ENCODE measurements at regions not wholly inside any gene's neighbourhood (a gene's known extent, or its start where the extent isn't known, plus 50 kb on each side); places are given as distances from the start of the nearest gene placed in this dataset.

GRCh38 chr13:62137629-62138405 is 722.2 kb upstream of the PCDH20 start:
- in situ Hi-C loops (cut with MboI; ENCODE audit: low sequenced_read_pairs) = no loop called here

More at GRCh38 chr13:62137629-62138405, 722.2 kb upstream of the PCDH20 start:
- H2AK9ac ChIP-seq (replicated peaks; ENCODE audit: low read depth, low read length, poor library complexity) = no peak overlapping the region
- no peak overlapping the region for H3K23ac ChIP-seq (ENCODE audit: low read depth, low read length)
- H3K14ac ChIP-seq (replicated peaks; ENCODE audit: low read depth, low read length) = no peak overlapping the region
- H2BK15ac ChIP-seq (ENCODE audit: low read depth, low read length) = no peak overlapping the region
- no peak overlapping the region for H3K4me2 ChIP-seq (ENCODE audit: low read depth, low read length)
- H2BK120ac ChIP-seq (ENCODE audit: low read depth, low read length) = no peak overlapping the region
- no peak overlapping the region for H3K56ac ChIP-seq (ENCODE audit: extremely low read depth, insufficient read depth, low read length)
- CTCF ChIA-PET = no interaction called here
- no peak overlapping the region for H3K4me3 ChIP-seq (ENCODE audit: insufficient read depth, low read depth, low read length)
- H4K5ac ChIP-seq (ENCODE audit: low read depth, low read length) = no peak overlapping the region
- POLR2A ChIA-PET (ENCODE audit: unreplicated experiment) = no interaction called here
- H2AK5ac ChIP-seq (ENCODE audit: low read depth, low read length) = no peak overlapping the region
- H3K4me1 ChIP-seq (ENCODE audit: control insufficient read depth, insufficient read depth, low read length) = no peaks in the 10 kb centered on the region
- no peak overlapping the region for H3K4ac ChIP-seq (ENCODE audit: low read depth, low read length)
- dilution Hi-C loops (cut with HindIII; ENCODE audit: low sequenced_read_pairs, unreplicated experiment) (no loop called here), intact Hi-C loops (cut with micrococcal nuclease) (no loop called here)
- no peak overlapping the region for H4K91ac ChIP-seq (ENCODE audit: insufficient read depth, low read depth, low read length)
- no peaks in the 10 kb centered on the region for H4K20me1 ChIP-seq (ENCODE audit: insufficient read depth, low read length)
- no peak overlapping the region for H2AFZ ChIP-seq (replicated peaks; ENCODE audit: low read length, poor library complexity)
- no peak overlapping the region for H2BK5ac ChIP-seq (ENCODE audit: low read depth, low read length, poor library complexity, severe bottlenecking)
- no peak overlapping the region for H4K8ac ChIP-seq (ENCODE audit: low read depth in 2 of 2, low read length in 2 of 2)
- H3K9ac ChIP-seq (ENCODE audit: low read depth, low read length) = no peak overlapping the region
- no peak overlapping the region for H3K18ac ChIP-seq (ENCODE audit: low read depth, low read length)
- H2BK20ac ChIP-seq (ENCODE audit: low read depth, low read length) = no peak overlapping the region
- peaks cover 6% of the 10 kb centered on the region for H3K9me3 ChIP-seq (ENCODE audit: control insufficient read depth, insufficient read depth, low read length)
- no peak overlapping the region for H3K27ac ChIP-seq (ENCODE audit: insufficient read depth, low read length)
- WGBS, 2 experiments (ENCODE audit: extremely low coverage in 2 of 2, insufficient read length in 1 of 2) = no CpG with 5 or more reads among the region's 2 CpGs
- TF ChIP-seq RCOR1 (IDR thresholded peaks at IDR 0.05; ENCODE audit: insufficient replicate concordance, low read length) = no peak
- no peak for TF ChIP-seq CTCF (conservative IDR thresholded peaks at IDR 0.05; ENCODE audit: low read depth, low read length)
- no peak for TF ChIP-seq USF2 (IDR thresholded peaks at IDR 0.05; ENCODE audit: low read depth, low read length)
- no peak for TF ChIP-seq CEBPB (IDR thresholded peaks at IDR 0.05; ENCODE audit: low read depth, low read length)
- ATAC-seq (ENCODE audit: low read depth) (no peak), DNase-seq (no peak)
- no peaks in the 10 kb centered on the region for H3K27me3 ChIP-seq (ENCODE audit: control insufficient read depth, insufficient read depth, low read length)
- no peaks in the 10 kb centered on the region for H3K79me1 ChIP-seq (ENCODE audit: low read depth in 1 of 2, low read length in 2 of 2)
- no TSS peak for BruUV-seq (replicated peaks)
- no peaks in the 10 kb centered on the region for H3K36me3 ChIP-seq (ENCODE audit: control insufficient read depth, insufficient read depth, low read length)
- no peaks in the 10 kb centered on the region for H3K9me1 ChIP-seq (ENCODE audit: insufficient read depth, low read length)
